NCI-H774 (cell line): ENCODE measurements at regions not wholly inside any gene's neighbourhood (a gene's known extent, or its start where the extent isn't known, plus 50 kb on each side); places are given as distances from the start of the nearest gene placed in this dataset.
A peak's percentile ranks its signal among the peaks of the same experiment; 100 is the strongest.
"Not testable (repeated sequence)": the region's sequence is repeated elsewhere in the genome, so short reads cannot be mapped to it uniquely, and the experiment has no call there.

Experiments
- DNase-seq: peaks from one replicate; lab custom pipeline; 2025; lab: John Stamatoyannopoulos, UW

GRCh38 chr15:49706805-49707204, 86.0 kb downstream of the DTWD1 start:
- no peak for DNase-seq

- no peak for DNase-seq
Measured at GRCh38 chr15:49707598-49707997, 86.8 kb downstream of the DTWD1 start.

- no peak for DNase-seq
Measured at GRCh38 chr15:49709646-49710214, 88.9 kb downstream of the DTWD1 start.

- no peak for DNase-seq
Measured at GRCh38 chr15:49712162-49712561, 91.3 kb downstream of the DTWD1 start.

GRCh38 chr15:49712846-49713450, 92.1 kb downstream of the DTWD1 start:
- peak; percentile 21 for DNase-seq

GRCh38 chr15:49715211-49715610, 94.4 kb downstream of the DTWD1 start:
- no peak for DNase-seq

GRCh38 chr15:49715701-49716100, 94.9 kb downstream of the DTWD1 start:
- DNase-seq: no peak

- no peak for DNase-seq
Measured at GRCh38 chr15:49718234-49718633, 97.4 kb downstream of the DTWD1 start.

GRCh38 chr15:49718846-49719245, 98.0 kb downstream of the DTWD1 start:
- DNase-seq: no peak

- DNase-seq: no peak
Measured at GRCh38 chr15:49720261-49720660, 99.4 kb downstream of the DTWD1 start.

- no peak for DNase-seq
Measured at GRCh38 chr15:49721091-49721490, 100.2 kb downstream of the DTWD1 start.

- DNase-seq: no peak
Measured at GRCh38 chr15:49721621-49722020, 100.8 kb downstream of the DTWD1 start.

GRCh38 chr15:49723981-49724380, 103.1 kb downstream of the DTWD1 start:
- no peak for DNase-seq

GRCh38 chr15:49731187-49732099, 110.6 kb downstream of the DTWD1 start:
- DNase-seq: no peak

GRCh38 chr15:49732109-49732508, 111.3 kb downstream of the DTWD1 start:
- not testable (repeated sequence) for DNase-seq

GRCh38 chr15:49734089-49734488, 113.2 kb downstream of the DTWD1 start:
- DNase-seq: not testable (repeated sequence)

- no peak for DNase-seq
Measured at GRCh38 chr15:49734831-49735508, 114.1 kb downstream of the DTWD1 start.

GRCh38 chr15:49737127-49737526, 116.3 kb downstream of the DTWD1 start:
- DNase-seq: no peak

GRCh38 chr15:49741712-49742111, 120.9 kb downstream of the DTWD1 start:
- no peak for DNase-seq

- DNase-seq: no peak
Measured at GRCh38 chr15:49742381-49742780, 121.5 kb downstream of the DTWD1 start.

- DNase-seq: no peak
Measured at GRCh38 chr15:49747340-49747739, 126.5 kb downstream of the DTWD1 start.

GRCh38 chr15:49748791-49749190, 127.9 kb downstream of the DTWD1 start:
- DNase-seq: no peak

- no peak for DNase-seq
Measured at GRCh38 chr15:49750553-49750952, 129.7 kb downstream of the DTWD1 start.
